Jurkat, Clone E6-1 (cell line): ENCODE measurements at regions not wholly inside any gene's neighbourhood (a gene's known extent, or its start where the extent isn't known, plus 50 kb on each side); places are given as distances from the start of the nearest gene placed in this dataset.

ENCODE experiments used
- DNase-seq: peaks from one replicate; pipeline ENCODE4 v3.0.0-alpha.2; 2011; ENCODE audit warnings: low read depth, low spot score
- H3K4me3 ChIP-seq: 2 replicates; pipeline ENCODE4 v1.5.1; 2011; ENCODE audit warnings: mild to moderate bottlenecking, low read length, control low read depth, moderate library complexity

DNA sequence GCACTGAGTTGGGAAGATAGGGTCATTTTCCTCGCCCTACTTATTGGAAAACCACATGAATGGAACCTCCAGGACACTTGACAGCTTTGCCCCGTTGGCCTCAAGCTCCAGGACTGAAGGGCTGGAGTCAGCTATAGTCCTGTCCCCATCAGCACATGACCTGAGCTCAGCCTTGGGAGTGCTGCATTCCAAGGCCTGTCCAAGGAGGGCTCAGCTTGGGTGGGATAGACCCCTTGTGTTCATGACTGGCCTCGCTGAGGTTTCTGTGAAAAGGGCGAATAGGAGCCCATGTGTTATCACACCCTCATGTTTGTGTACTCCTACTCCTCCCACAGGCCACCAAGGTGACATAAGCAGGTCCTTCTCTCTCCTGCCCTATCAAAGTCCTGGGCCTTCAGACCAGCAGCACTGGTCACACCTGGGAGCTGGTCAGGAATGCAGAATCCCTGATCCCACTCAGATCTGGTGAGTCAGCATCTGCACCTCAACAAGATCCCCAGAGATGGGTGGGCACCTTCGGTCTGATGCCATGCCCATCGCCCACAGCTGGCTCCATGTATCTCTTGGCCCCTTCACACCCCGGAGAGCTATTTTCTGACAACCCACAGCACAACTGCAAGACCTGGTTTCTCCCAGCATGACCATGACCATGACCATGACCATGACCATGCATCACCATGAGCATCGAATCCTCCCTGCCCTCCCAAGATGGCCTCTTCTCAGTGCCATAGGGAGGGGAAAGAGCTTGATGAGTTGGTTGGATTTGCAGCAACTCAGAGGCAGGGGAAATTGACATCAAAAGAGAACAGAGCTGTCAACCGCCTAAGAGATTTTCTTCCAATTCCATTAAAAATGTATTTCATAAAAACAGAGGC lies 83.0 kb upstream of the RAB6C start:
- no peak overlapping the region for H3K4me3 ChIP-seq
- no peak for DNase-seq

- no peak overlapping the region for H3K4me3 ChIP-seq
- no peak for DNase-seq
These were observed 77.6 kb upstream of the RAB6C start for GRCh38 chr2:129901754-129902415.

DNA sequence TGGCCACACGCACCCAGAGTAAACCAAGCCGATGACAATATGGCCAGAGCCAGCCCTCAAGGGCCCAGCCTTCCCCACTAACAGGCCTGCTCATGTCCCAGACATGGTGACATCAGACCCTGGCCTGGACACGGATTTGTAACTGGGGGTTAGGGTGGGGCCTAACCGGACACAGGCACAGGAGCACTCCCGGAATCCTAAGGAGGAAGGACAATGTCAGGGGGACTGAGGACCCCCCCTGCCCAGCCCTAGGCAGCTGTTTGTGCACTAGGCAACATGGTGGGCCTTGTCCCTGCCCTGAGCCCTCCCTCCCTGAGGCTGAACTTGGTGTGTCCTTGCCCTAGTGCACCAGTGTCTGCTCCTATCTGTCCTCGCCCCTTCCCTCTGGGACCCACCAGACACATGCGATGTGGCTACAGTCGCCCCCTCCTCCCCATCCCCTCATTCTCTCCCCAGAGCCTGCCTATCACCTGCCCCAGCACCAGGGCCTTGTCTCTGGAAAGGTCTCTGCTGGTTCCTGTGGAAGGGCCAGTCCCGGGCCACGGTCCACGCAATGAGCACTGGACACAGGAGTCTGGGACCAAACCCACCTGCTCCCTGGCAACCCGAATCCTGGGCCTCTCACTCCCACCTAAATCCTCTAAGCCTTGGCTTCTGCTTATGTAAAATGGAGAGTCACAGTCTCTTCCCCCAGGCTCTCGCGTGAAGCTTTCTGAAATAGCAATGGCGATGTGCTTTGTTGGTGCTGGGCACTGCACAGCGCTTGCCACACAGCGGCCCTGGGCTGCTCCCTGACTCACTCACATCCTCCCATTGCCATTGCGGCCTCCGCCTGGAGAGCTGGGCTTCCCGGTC lies 76.5 kb upstream of the RAB6C start:
- H3K4me3 ChIP-seq: no peak overlapping the region
- DNase-seq: no peak

DNA sequence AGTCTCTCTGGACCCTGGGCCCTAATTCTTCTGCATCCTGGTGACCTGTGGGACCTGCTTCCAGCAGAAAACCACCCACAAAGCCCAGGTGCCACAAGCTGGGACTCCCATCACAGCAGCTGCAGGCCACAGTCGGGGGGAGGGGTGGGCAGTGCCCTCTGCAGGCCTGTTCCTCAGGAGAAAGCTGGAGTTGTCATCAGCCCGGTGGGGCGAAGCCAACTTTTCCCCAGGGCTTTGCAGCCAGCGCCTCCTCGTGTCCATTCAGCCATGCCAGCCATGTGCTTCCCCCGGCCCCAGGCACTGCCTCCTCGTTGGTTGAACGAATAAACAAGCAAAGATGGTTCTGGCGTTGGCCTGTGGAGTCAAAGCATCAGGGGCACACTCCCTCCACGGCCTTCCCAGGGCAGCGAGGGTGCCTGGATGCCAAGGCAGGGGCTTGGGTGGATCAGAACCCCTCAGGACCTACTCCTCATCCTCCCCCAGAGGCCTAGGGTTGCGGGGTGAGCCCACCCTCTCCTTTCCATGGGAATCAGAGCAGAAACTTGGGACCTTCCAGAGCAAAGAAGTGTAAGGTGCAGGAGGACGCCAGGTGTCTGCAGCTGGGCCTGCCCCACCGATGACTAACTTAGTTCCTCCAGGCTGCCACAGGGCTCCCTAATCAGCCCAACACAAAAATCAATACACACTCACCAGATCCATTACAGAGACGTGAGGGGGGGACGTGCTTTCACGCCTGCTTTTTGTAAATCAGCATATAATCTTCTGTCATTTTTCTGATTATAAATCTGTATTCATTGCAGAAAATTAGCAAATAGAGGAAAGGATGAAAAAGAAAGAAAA lies 75.7 kb upstream of the RAB6C start:
- DNase-seq: no peak
- no peak overlapping the region for H3K4me3 ChIP-seq

DNA sequence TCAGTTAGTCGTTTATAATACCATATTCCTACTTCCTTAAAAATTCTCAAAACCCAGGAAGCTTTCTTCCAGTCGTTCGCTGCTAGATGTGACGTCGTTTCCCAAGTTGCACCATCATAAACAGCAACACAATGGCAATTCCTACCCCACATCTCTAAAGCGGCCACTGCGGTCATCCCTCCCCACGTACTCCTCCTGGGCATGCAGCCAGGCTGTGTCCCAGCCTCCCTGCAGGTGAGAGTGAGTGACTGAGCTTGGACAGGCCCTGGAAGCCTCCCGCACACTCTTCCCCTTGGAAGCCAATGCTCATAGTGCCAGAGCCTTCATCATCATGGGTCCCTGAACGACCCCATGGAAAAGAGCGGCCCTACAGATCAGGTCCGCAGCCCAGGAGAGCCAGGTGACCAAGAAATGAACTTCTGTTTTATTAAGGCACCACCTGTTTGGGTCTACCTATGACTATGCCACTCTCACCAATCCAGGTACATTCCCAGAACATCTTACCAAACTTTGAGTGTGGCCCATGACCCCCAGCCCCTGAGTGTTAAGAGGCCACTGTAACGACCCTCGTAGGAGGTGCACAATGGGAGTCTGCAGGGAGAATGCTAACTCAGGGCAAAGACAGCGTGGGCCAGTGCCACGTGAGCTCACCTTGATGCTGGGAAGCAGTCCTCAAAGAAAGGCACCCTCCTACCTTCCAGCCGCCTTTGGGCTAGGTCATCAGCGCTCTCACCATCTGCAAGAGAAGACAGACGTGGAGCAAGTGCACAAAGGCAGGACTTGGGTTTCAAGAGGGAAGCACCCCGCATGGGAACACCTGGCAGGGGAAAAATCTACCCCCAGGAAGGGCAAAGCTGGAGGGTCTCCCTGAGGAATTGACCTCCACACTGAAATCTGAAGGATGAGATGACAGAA lies 74.7 kb upstream of the RAB6C start:
- DNase-seq: no peak
- no peak overlapping the region for H3K4me3 ChIP-seq

DNA sequence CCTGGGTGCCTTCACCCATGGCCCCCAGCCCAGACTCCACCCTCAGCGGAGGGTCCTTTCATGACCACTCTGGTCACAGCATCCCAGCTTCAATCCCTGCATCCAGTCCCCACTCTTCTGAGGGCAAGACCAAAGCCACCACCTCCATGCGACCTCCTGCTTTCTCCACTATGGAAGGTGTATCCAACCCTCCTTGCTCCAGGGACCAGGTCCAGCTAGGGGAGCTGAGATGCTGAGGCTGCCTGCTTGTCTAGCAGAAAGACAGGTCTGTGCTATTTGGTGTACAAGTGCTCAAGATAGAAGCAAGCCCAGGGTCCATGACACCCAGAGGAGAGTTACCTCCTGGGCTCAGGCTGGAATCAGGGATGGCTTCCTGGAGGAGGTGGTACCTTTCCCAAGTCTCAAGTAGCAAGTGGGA lies 73.8 kb upstream of the RAB6C start:
- no peak for DNase-seq
- no peak overlapping the region for H3K4me3 ChIP-seq

GRCh38 chr2:129906139-129906860 lies 73.2 kb upstream of the RAB6C start:
- no peak for DNase-seq
- no peak overlapping the region for H3K4me3 ChIP-seq

DNA sequence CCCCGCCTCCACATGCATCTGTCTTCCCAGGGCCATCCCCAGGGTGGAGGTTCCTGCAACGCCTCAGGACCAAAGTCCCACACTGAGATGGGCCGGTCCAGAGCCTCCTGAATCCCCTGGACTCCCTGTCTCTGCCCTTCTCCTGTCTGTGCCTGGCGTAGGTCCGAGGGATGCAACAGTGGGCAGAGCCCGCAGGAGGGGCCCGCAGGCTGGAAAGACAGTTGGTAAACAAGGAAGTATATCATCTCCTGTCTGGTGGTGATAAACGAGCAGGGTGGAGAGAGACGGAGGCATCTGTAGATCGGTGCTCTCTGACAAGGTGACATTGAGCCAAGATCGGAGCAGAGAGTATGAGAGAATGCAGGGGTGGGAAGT lies 72.6 kb upstream of the RAB6C start:
- no peak overlapping the region for H3K4me3 ChIP-seq
- DNase-seq: no peak

GRCh38 chr2:129907256-129907998 lies 72.0 kb upstream of the RAB6C start:
- DNase-seq: no peak
- H3K4me3 ChIP-seq: no peak overlapping the region

- no peak for DNase-seq
- H3K4me3 ChIP-seq: no peak overlapping the region
These were observed 70.6 kb upstream of the RAB6C start for GRCh38 chr2:129908721-129909373.

- H3K4me3 ChIP-seq: no peak overlapping the region
- DNase-seq: no peak
These were observed 69.6 kb upstream of the RAB6C start for GRCh38 chr2:129909651-129910418.

- no peak for DNase-seq
These were observed 68.8 kb upstream of the RAB6C start for GRCh38 chr2:129910446-129911362.

GRCh38 chr2:129911363-129912065 lies 68.0 kb upstream of the RAB6C start:
- no peak overlapping the region for H3K4me3 ChIP-seq
- DNase-seq: no peak

More at GRCh38 chr2:129910446-129911362, 68.8 kb upstream of the RAB6C start:
- no peak overlapping the region for H3K4me3 ChIP-seq
